GM23338 (cell line): ENCODE measurements at regions not wholly inside any gene's neighbourhood (a gene's known extent, or its start where the extent isn't known, plus 50 kb on each side); places are given as distances from the start of the nearest gene placed in this dataset.

Source experiments
- CTCF ChIP-seq, 2 experiments: fragments of 200-600 bp in 1 of 2; sonication (generic) in 1 of 2; conservative IDR thresholded peaks; 2 replicates each; pipeline versions ENCODE4 v1.5.1 to v1.6.1; 2016 to 2017; ENCODE audit warnings: antibody characterized with exemption in 2 of 2, low read depth in 2 of 2, mild to moderate bottlenecking in 2 of 2, moderate library complexity in 1 of 2
- EZH2 ChIP-seq: fragments of 200-600 bp; sonication (generic); IDR thresholded peaks from one replicate; pipeline ENCODE4 v1.8.0; 2017; ENCODE audit warnings: antibody characterized with exemption, mild to moderate bottlenecking, low read depth; ENCODE audit not compliant: unreplicated experiment
- NANOG ChIP-seq: IDR thresholded peaks from 2 replicates; pipeline ENCODE4 v1.6.1; 2016; ENCODE audit warnings: antibody characterized with exemption, borderline replicate concordance
- POLR2AphosphoS5 ChIP-seq: IDR thresholded peaks from 2 replicates; pipeline ENCODE4 v1.6.1; 2016; ENCODE audit warnings: antibody characterized with exemption, low read depth
- STAT1 ChIP-seq: IDR thresholded peaks from one replicate; pipeline ENCODE4 v1.6.1; 2016; ENCODE audit warnings: antibody characterized with exemption; ENCODE audit not compliant: unreplicated experiment
- ZNF114 ChIP-seq: fragments of 250-450 bp; sonication (Bioruptor Pico); IDR thresholded peaks from 2 replicates; pipeline ENCODE4 v1.5.0; 2020; ENCODE audit warnings: mild to moderate bottlenecking, moderate library complexity
- TF ChIP-seq, protein P1 (sequence below): IDR thresholded peaks from one replicate; pipeline ENCODE4 v1.6.1; 2018; ENCODE audit warnings: antibody characterized with exemption; ENCODE audit not compliant: unreplicated experiment

DNA sequence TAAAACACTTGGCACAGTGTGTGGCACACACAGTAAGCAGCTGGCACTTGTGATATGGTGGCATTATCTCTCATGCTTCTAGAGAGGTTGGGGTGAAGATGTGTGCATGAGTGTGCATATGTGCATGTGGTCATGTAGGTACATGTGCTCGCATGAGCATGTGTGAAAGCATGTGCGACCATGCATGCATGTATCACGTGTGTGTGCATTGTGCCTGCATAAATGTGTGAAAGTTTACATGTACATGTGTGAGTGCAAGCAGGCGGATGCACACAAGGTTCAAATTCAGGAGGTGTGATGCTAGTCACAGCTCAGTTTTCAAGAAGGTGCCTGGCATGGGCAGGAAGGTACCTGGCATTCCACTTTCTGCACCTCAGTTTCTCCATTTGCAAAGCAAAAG is 59.0 kb upstream of the UQCRFS1 start:
- TF ChIP-seq, protein P1, sequence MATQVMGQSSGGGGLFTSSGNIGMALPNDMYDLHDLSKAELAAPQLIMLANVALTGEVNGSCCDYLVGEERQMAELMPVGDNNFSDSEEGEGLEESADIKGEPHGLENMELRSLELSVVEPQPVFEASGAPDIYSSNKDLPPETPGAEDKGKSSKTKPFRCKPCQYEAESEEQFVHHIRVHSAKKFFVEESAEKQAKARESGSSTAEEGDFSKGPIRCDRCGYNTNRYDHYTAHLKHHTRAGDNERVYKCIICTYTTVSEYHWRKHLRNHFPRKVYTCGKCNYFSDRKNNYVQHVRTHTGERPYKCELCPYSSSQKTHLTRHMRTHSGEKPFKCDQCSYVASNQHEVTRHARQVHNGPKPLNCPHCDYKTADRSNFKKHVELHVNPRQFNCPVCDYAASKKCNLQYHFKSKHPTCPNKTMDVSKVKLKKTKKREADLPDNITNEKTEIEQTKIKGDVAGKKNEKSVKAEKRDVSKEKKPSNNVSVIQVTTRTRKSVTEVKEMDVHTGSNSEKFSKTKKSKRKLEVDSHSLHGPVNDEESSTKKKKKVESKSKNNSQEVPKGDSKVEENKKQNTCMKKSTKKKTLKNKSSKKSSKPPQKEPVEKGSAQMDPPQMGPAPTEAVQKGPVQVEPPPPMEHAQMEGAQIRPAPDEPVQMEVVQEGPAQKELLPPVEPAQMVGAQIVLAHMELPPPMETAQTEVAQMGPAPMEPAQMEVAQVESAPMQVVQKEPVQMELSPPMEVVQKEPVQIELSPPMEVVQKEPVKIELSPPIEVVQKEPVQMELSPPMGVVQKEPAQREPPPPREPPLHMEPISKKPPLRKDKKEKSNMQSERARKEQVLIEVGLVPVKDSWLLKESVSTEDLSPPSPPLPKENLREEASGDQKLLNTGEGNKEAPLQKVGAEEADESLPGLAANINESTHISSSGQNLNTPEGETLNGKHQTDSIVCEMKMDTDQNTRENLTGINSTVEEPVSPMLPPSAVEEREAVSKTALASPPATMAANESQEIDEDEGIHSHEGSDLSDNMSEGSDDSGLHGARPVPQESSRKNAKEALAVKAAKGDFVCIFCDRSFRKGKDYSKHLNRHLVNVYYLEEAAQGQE, result no peak
- TF ChIP-seq POLR2AphosphoS5 (no peak), CTCF (conservative IDR thresholded peaks at IDR 0.05; ENCODE audit: low read depth in 2 of 2) (no peak), EZH2 (no peak), STAT1 (no peak), NANOG (no peak), ZNF114 (CRISPR knock-in tag) (no peak)
